ENCODE measurements at regions not wholly inside any gene's neighbourhood (a gene's known extent, or its start where the extent isn't known, plus 50 kb on each side); places are given as distances from the start of the nearest gene placed in this dataset.

DNA sequence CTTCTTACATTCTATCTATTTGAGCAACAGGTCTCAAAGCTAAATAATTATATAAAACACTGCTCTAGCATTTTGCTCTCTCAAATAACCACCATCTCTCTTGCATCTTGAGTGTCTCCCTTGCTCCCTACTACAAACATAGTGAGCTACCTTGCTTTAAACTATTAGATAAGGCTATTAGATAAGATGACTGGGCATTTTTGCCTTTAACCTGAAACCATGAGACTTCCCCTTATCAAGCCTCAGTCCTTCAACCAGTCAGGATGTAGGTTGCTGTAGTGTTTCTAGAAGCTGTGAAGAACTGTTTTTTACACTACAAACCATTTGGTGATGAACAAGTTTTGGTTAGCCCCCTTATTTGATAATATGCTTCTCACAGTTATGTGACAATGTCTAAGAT is 115.4 kb upstream of the MAP2 start:
- TF ChIP-seq, protein P1, sequence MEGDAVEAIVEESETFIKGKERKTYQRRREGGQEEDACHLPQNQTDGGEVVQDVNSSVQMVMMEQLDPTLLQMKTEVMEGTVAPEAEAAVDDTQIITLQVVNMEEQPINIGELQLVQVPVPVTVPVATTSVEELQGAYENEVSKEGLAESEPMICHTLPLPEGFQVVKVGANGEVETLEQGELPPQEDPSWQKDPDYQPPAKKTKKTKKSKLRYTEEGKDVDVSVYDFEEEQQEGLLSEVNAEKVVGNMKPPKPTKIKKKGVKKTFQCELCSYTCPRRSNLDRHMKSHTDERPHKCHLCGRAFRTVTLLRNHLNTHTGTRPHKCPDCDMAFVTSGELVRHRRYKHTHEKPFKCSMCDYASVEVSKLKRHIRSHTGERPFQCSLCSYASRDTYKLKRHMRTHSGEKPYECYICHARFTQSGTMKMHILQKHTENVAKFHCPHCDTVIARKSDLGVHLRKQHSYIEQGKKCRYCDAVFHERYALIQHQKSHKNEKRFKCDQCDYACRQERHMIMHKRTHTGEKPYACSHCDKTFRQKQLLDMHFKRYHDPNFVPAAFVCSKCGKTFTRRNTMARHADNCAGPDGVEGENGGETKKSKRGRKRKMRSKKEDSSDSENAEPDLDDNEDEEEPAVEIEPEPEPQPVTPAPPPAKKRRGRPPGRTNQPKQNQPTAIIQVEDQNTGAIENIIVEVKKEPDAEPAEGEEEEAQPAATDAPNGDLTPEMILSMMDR (IDR thresholded peaks at IDR 0.05) = no peak
- no peak for TF ChIP-seq EZH2 (IDR thresholded peaks at IDR 0.05; ENCODE audit: borderline replicate concordance, insufficient read depth, low read depth, low read length, poor library complexity, severe bottlenecking)
